Muscle layer of colon (tissue), 2 donors: ENCODE measurements at regions not wholly inside any gene's neighbourhood (a gene's known extent, or its start where the extent isn't known, plus 50 kb on each side); places are given as distances from the start of the nearest gene placed in this dataset.

Source experiments
- H3K27ac ChIP-seq: one replicate; pipeline ENCODE4 v1.7.0; 2013; ENCODE audit warnings: low read depth, mild to moderate bottlenecking, low read length, moderate library complexity
- H3K27me3 ChIP-seq, 2 donors: one replicate each; pipeline ENCODE4 v1.7.0; 2013; ENCODE audit warnings: low read length in 2 of 2, mild to moderate bottlenecking in 2 of 2; ENCODE audit not compliant: insufficient read depth in 2 of 2, control insufficient read depth in 1 of 2
- H3K36me3 ChIP-seq: one replicate; pipeline ENCODE4 v1.7.0; 2013; ENCODE audit warnings: mild to moderate bottlenecking, low read length; ENCODE audit not compliant: insufficient read depth
- H3K4me1 ChIP-seq: one replicate; pipeline ENCODE4 v1.7.0; 2013; ENCODE audit warnings: mild to moderate bottlenecking, low read length; ENCODE audit not compliant: insufficient read depth
- H3K4me3 ChIP-seq, 2 donors: one replicate each; pipeline ENCODE4 v1.7.0; 2013; ENCODE audit warnings: low read length in 2 of 2, low read depth in 1 of 2, mild to moderate bottlenecking in 1 of 2, moderate library complexity in 1 of 2
- H3K9ac ChIP-seq: one replicate; pipeline ENCODE4 v1.7.0; 2013; ENCODE audit warnings: low read length
- H3K9me3 ChIP-seq: one replicate; pipeline ENCODE4 v1.7.0; 2013; ENCODE audit warnings: mild to moderate bottlenecking, low read length
- donor health status: abdominal sarcoma.
- donor health status: Adenocarcinoma of cecum.

GRCh38 chr2:18833941-18834340 lies 244.6 kb upstream of the NT5C1B start:
- H3K9me3 ChIP-seq = no peaks in the 10 kb centered on the region
- H3K27ac ChIP-seq = no peak overlapping the region
- H3K27me3 ChIP-seq = no peaks in the 10 kb centered on the region
- no peak overlapping the region for H3K4me3 ChIP-seq
- H3K9ac ChIP-seq = no peak overlapping the region
- no peaks in the 10 kb centered on the region for H3K36me3 ChIP-seq
- H3K4me1 ChIP-seq = peaks cover 20% of the 10 kb centered on the region

GRCh38 chr2:18831916-18832510 lies 242.6 kb upstream of the NT5C1B start:
- Histone ChIP-seq H3K27ac (no peak overlapping the region), H3K4me1 (peaks cover 22% of the 10 kb centered on the region), H3K9ac (no peak overlapping the region), H3K4me3 (no peak overlapping the region), H3K27me3 (no peaks in the 10 kb centered on the region), H3K9me3 (no peaks in the 10 kb centered on the region), H3K36me3 (no peaks in the 10 kb centered on the region)

GRCh38 chr2:18830962-18831361 lies 241.6 kb upstream of the NT5C1B start:
- Histone ChIP-seq H3K27me3 (no peaks in the 10 kb centered on the region), H3K4me1 (peaks cover 22% of the 10 kb centered on the region), H3K4me3 (no peak overlapping the region), H3K9ac (no peak overlapping the region), H3K9me3 (no peaks in the 10 kb centered on the region), H3K36me3 (no peaks in the 10 kb centered on the region), H3K27ac (no peak overlapping the region)

- peaks cover 22% of the 10 kb centered on the region for H3K4me1 ChIP-seq
- no peaks in the 10 kb centered on the region for H3K27me3 ChIP-seq
- no peak overlapping the region for H3K4me3 ChIP-seq
- no peaks in the 10 kb centered on the region for H3K9me3 ChIP-seq
- H3K9ac ChIP-seq = no peak overlapping the region
- H3K27ac ChIP-seq = no peak overlapping the region
- no peaks in the 10 kb centered on the region for H3K36me3 ChIP-seq
Observed at GRCh38 chr2:18829976-18830375, 240.6 kb upstream of the NT5C1B start.

GRCh38 chr2:18829251-18829902 lies 240.0 kb upstream of the NT5C1B start:
- Histone ChIP-seq H3K9me3 (no peaks in the 10 kb centered on the region), H3K27me3 (no peaks in the 10 kb centered on the region), H3K9ac (no peak overlapping the region), H3K27ac (no peak overlapping the region), H3K4me3 (no peak overlapping the region), H3K36me3 (no peaks in the 10 kb centered on the region), H3K4me1 (peaks cover 22% of the 10 kb centered on the region)

- H3K9me3 ChIP-seq = no peaks in the 10 kb centered on the region
- H3K27me3 ChIP-seq = no peaks in the 10 kb centered on the region
- H3K36me3 ChIP-seq = no peaks in the 10 kb centered on the region
- H3K27ac ChIP-seq = no peak overlapping the region
- peaks cover 17% of the 10 kb centered on the region for H3K4me1 ChIP-seq
- no peak overlapping the region for H3K9ac ChIP-seq
- no peak overlapping the region for H3K4me3 ChIP-seq
Observed at GRCh38 chr2:18828296-18828695, 238.9 kb upstream of the NT5C1B start.

- H3K27me3 ChIP-seq = no peaks in the 10 kb centered on the region
- H3K27ac ChIP-seq = no peak overlapping the region
- no peak overlapping the region for H3K4me3 ChIP-seq
- peaks cover 17% of the 10 kb centered on the region for H3K4me1 ChIP-seq
- no peaks in the 10 kb centered on the region for H3K36me3 ChIP-seq
- H3K9ac ChIP-seq = no peak overlapping the region
- no peaks in the 10 kb centered on the region for H3K9me3 ChIP-seq
Observed at GRCh38 chr2:18825838-18826237, 236.5 kb upstream of the NT5C1B start.

GRCh38 chr2:18824915-18825314 lies 235.5 kb upstream of the NT5C1B start:
- Histone ChIP-seq H3K36me3 (no peaks in the 10 kb centered on the region), H3K4me1 (peaks cover 11% of the 10 kb centered on the region), H3K9ac (no peak overlapping the region), H3K27me3 (no peaks in the 10 kb centered on the region), H3K9me3 (no peaks in the 10 kb centered on the region), H3K4me3 (no peak overlapping the region), H3K27ac (no peak overlapping the region)

- Histone ChIP-seq H3K36me3 (no peaks in the 10 kb centered on the region), H3K9me3 (no peaks in the 10 kb centered on the region), H3K4me3 (no peak overlapping the region), H3K9ac (no peak overlapping the region), H3K27ac (no peak overlapping the region), H3K4me1 (peaks cover 5% of the 10 kb centered on the region), H3K27me3 (no peaks in the 10 kb centered on the region)
Observed at GRCh38 chr2:18824325-18824790, 235.0 kb upstream of the NT5C1B start.

GRCh38 chr2:18821431-18821830 lies 232.1 kb upstream of the NT5C1B start:
- Histone ChIP-seq H3K9ac (no peak overlapping the region), H3K36me3 (no peaks in the 10 kb centered on the region)

GRCh38 chr2:18820966-18821365 lies 231.6 kb upstream of the NT5C1B start:
- H3K36me3 ChIP-seq = no peaks in the 10 kb centered on the region
- no peak overlapping the region for H3K4me3 ChIP-seq
- no peaks in the 10 kb centered on the region for H3K4me1 ChIP-seq
- H3K9ac ChIP-seq = no peak overlapping the region
- H3K9me3 ChIP-seq = no peaks in the 10 kb centered on the region
- H3K27me3 ChIP-seq = no peaks in the 10 kb centered on the region
- no peak overlapping the region for H3K27ac ChIP-seq

More at GRCh38 chr2:18821431-18821830, 232.1 kb upstream of the NT5C1B start:
- H3K27me3 ChIP-seq = no peaks in the 10 kb centered on the region
- no peak overlapping the region for H3K4me3 ChIP-seq
- no peaks in the 10 kb centered on the region for H3K4me1 ChIP-seq
- no peak overlapping the region for H3K27ac ChIP-seq
- H3K9me3 ChIP-seq = no peaks in the 10 kb centered on the region

GRCh38 chr2:18819566-18819965 lies 230.2 kb upstream of the NT5C1B start:
- H3K4me1 ChIP-seq = no peaks in the 10 kb centered on the region
- H3K27ac ChIP-seq = no peak overlapping the region
- H3K9ac ChIP-seq = no peak overlapping the region
- H3K4me3 ChIP-seq = no peak overlapping the region
- H3K36me3 ChIP-seq = no peaks in the 10 kb centered on the region
- H3K9me3 ChIP-seq = no peaks in the 10 kb centered on the region
- no peaks in the 10 kb centered on the region for H3K27me3 ChIP-seq
